ENCODE measurements at regions not wholly inside any gene's neighbourhood (a gene's known extent, or its start where the extent isn't known, plus 50 kb on each side); places are given as distances from the start of the nearest gene placed in this dataset.

DNA sequence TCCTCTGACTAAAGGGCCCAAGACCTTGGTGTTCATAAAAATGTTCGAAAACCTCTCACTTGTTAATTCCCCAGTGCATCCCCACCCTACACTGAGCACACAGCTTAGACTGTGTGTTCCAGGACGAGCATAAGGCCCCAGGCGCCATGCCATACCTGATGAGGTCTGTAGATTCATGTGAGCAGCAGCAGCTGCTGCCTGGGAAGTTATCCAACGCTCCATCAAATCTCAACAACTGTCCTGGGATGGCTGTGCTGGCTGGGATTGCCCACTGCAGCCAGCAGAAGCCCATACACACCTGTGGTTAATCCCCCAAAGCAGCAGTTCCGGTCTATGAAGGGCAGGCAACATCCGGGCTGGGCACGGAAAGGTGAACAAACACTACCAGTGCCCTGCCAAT is 391.2 kb downstream of the IL20RB start:
- Histone ChIP-seq H3K4me3 (no peak overlapping the region), H3K9me3 (peaks cover 0 to 5% (median 0%) of the 10 kb centered on the region in 8 donors), H3K27ac (no peak overlapping the region), H3K27me3 (replicated peaks in 1 of 7) (no peaks in the 10 kb centered on the region), H3K4me1 (no peaks in the 10 kb centered on the region), H3K36me3 (no peaks in the 10 kb centered on the region)
- WGBS, 5 donors, result 55 to 74% (median 71%) methylated on average over 6 to 7 of the region's 7 CpGs
- intact Hi-C loops (cut with DNase I; ENCODE audit: low total_unique reads), result no loop called here
- DNase-seq, result no peak
- TF ChIP-seq POLR2A (IDR thresholded peaks at IDR 0.05) (no peak), POLR2AphosphoS5 (IDR thresholded peaks at IDR 0.05) (no peak)
- TF ChIP-seq, protein P1, sequence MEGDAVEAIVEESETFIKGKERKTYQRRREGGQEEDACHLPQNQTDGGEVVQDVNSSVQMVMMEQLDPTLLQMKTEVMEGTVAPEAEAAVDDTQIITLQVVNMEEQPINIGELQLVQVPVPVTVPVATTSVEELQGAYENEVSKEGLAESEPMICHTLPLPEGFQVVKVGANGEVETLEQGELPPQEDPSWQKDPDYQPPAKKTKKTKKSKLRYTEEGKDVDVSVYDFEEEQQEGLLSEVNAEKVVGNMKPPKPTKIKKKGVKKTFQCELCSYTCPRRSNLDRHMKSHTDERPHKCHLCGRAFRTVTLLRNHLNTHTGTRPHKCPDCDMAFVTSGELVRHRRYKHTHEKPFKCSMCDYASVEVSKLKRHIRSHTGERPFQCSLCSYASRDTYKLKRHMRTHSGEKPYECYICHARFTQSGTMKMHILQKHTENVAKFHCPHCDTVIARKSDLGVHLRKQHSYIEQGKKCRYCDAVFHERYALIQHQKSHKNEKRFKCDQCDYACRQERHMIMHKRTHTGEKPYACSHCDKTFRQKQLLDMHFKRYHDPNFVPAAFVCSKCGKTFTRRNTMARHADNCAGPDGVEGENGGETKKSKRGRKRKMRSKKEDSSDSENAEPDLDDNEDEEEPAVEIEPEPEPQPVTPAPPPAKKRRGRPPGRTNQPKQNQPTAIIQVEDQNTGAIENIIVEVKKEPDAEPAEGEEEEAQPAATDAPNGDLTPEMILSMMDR (IDR thresholded peaks at IDR 0.05 in 8 of 11, conservative IDR thresholded peaks at IDR 0.05 in 3 of 11), result no peak

DNA sequence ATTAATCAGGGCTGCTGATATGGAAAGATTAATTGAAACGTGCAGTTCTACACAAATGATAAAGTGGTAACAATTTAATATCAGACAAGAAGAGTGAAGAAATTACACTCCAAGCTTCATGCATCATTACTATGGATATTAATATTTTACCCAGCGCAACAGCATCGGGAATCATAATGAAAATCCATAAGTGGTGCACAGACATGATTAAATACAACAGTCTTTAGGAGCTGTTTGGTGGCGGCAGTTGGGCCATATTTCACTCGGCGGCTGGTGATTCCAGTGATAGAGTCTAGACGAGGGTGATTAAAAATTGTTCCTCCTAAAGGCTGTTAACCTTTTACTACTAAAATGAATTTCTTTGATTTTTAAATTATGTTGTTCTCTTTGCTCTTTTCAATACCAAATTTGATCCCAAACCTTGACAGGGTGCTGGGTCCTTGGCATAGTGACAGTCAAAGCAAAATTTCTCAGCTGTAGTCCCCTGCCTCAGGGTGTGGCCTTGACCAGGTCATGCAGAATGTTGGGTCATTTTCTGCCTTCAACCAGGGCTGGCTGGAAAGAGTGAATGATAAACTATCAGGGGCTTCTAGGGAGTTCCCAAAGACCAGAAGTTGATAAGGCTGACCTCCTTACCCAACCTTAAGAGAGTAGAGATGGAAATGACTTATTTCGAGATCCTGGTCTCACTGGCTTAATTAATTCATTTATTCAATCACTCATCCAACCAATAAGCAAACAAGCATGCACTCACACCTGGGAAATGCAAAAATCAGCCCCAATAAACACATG is 392.0 kb downstream of the IL20RB start:
- TF ChIP-seq POLR2AphosphoS5 (IDR thresholded peaks at IDR 0.05) (no peak), POLR2A (IDR thresholded peaks at IDR 0.05) (no peak)
- TF ChIP-seq, protein P1 (IDR thresholded peaks at IDR 0.05 in 8 of 11, conservative IDR thresholded peaks at IDR 0.05 in 3 of 11), result no peak
- WGBS, 5 donors, result 76 to 86% (median 83%) methylated on average over 8 of the region's 8 CpGs

DNA sequence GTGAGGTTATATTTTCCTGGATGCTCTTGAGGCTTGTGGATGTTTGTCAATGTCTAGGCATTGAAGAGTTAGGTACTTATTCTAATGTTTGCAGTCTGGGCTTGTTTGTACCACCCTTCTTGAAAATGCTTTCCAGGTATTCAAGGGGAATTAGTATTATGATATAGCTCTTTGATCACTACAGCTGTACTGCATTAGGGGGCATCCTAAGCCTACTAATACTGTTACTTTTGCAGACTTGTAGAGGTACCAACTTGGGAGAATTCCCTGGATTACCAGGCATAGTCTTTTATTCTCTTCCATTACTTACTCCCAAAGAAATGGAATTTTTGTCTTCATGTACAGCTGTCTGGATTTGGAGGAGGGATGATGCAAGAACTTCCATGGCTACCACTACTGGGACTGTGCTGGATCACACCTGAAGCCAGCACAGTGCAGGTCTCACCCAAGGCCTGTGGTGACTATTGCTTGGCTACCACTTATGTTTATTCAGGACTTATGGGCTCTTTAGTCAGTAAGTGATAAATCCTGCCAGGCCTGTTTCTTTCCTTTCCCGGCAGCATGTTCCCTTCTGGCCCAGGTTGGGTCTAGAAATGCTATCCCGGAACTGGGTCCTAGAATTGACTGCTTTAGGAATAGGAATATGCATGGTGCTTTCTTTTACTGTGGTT is 402.9 kb downstream of the IL20RB start:
- intact Hi-C loops (cut with DNase I; ENCODE audit: low total_unique reads), result no loop called here
- DNase-seq, result no peak
- 80 to 96% (median 88%) methylated on average over 2 of the region's 2 CpGs for WGBS, 5 donors
- no peak overlapping the region for H3K27ac ChIP-seq
- H3K4me3 ChIP-seq, result no peak overlapping the region
- peaks cover 0 to 58% (median 42%) of the 10 kb centered on the region in 8 donors for H3K9me3 ChIP-seq
- H3K36me3 ChIP-seq, result no peaks in the 10 kb centered on the region
- TF ChIP-seq POLR2A (IDR thresholded peaks at IDR 0.05) (no peak), POLR2AphosphoS5 (IDR thresholded peaks at IDR 0.05) (no peak)
- TF ChIP-seq, protein P1 (IDR thresholded peaks at IDR 0.05 in 8 of 11, conservative IDR thresholded peaks at IDR 0.05 in 3 of 11), result no peak
- no peaks in the 10 kb centered on the region for H3K27me3 ChIP-seq (replicated peaks in 1 of 7)
- no peaks in the 10 kb centered on the region for H3K4me1 ChIP-seq

More for the DNA sequence above, 392.0 kb downstream of the IL20RB start:
- H3K36me3 ChIP-seq, result no peaks in the 10 kb centered on the region
- H3K27me3 ChIP-seq (replicated peaks in 1 of 7), result no peaks in the 10 kb centered on the region
- intact Hi-C loops (cut with DNase I; ENCODE audit: low total_unique reads), result no loop called here
- DNase-seq, result no peak
- peaks cover 0 to 7% (median 0%) of the 10 kb centered on the region in 8 donors for H3K9me3 ChIP-seq
- H3K4me1 ChIP-seq, result no peaks in the 10 kb centered on the region
- no peak overlapping the region for H3K27ac ChIP-seq
- no peak overlapping the region for H3K4me3 ChIP-seq

DNA sequence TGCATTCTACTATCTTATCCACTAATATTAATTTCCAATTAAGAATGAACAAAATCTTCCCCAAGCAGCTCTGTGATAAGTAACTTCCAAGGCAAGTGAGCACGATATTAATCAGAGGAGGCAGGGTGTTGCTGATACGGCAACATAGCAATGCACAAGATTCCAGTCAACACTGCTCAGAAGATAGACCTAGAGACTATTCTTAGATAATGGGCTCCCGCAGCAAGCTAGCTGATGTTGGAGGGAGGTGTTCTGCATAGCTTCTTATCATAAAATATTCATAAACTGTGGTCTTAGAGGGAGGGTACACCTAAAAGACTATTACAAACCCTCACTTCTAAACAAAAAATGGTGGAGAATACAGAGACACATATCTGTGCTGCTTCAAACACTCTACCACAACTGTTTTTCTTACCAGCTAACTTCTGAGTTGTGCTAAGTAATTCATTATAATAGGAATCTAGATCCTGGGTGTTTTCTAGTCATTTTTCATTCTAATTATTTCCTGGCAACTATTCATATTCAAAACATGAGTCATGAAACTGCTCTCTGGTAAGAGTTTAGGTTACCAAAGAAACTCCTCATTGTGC is 382.0 kb upstream of the SOX14 start:
- no peaks in the 10 kb centered on the region for H3K27me3 ChIP-seq (replicated peaks in 1 of 7)
- TF ChIP-seq POLR2A (IDR thresholded peaks at IDR 0.05) (no peak), POLR2AphosphoS5 (IDR thresholded peaks at IDR 0.05) (no peak)
- TF ChIP-seq, protein P1 (IDR thresholded peaks at IDR 0.05 in 8 of 11, conservative IDR thresholded peaks at IDR 0.05 in 3 of 11), result no peak
- 87 to 97% (median 91%) methylated on average over 3 of the region's 3 CpGs for WGBS, 5 donors
- no peak for DNase-seq
- intact Hi-C loops (cut with DNase I; ENCODE audit: low total_unique reads), result no loop called here
- H3K4me1 ChIP-seq, result no peaks in the 10 kb centered on the region
- peaks cover 0 to 41% (median 14%) of the 10 kb centered on the region in 8 donors for H3K9me3 ChIP-seq
- no peak overlapping the region for H3K27ac ChIP-seq
- H3K4me3 ChIP-seq, result no peak overlapping the region
- H3K36me3 ChIP-seq, result no peaks in the 10 kb centered on the region
